ENCODE measurements at regions not wholly inside any gene's neighbourhood (a gene's known extent, or its start where the extent isn't known, plus 50 kb on each side); places are given as distances from the start of the nearest gene placed in this dataset.

- 0 out of 2 replicates have a peak, but pooled peaks cover 4% of the 10 kb centered on the region for H3K36me3 ChIP-seq (ENCODE audit: insufficient read depth)
- H3K4me3 Mint-ChIP-seq, result no peak overlapping the region
- H3K27me3 Mint-ChIP-seq (ENCODE audit: insufficient read depth, low read depth, poor library complexity), result peaks cover 17% of the 10 kb centered on the region
- no peak for DNase-seq (ENCODE audit: low spot score)
- TF ChIP-seq POLR2AphosphoS5 (IDR thresholded peaks at IDR 0.05; ENCODE audit: low read depth), result no peak
- TF ChIP-seq, protein P1, sequence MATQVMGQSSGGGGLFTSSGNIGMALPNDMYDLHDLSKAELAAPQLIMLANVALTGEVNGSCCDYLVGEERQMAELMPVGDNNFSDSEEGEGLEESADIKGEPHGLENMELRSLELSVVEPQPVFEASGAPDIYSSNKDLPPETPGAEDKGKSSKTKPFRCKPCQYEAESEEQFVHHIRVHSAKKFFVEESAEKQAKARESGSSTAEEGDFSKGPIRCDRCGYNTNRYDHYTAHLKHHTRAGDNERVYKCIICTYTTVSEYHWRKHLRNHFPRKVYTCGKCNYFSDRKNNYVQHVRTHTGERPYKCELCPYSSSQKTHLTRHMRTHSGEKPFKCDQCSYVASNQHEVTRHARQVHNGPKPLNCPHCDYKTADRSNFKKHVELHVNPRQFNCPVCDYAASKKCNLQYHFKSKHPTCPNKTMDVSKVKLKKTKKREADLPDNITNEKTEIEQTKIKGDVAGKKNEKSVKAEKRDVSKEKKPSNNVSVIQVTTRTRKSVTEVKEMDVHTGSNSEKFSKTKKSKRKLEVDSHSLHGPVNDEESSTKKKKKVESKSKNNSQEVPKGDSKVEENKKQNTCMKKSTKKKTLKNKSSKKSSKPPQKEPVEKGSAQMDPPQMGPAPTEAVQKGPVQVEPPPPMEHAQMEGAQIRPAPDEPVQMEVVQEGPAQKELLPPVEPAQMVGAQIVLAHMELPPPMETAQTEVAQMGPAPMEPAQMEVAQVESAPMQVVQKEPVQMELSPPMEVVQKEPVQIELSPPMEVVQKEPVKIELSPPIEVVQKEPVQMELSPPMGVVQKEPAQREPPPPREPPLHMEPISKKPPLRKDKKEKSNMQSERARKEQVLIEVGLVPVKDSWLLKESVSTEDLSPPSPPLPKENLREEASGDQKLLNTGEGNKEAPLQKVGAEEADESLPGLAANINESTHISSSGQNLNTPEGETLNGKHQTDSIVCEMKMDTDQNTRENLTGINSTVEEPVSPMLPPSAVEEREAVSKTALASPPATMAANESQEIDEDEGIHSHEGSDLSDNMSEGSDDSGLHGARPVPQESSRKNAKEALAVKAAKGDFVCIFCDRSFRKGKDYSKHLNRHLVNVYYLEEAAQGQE (IDR thresholded peaks at IDR 0.05; ENCODE audit: unreplicated experiment), result no peak
- TF ChIP-seq EZH2 (IDR thresholded peaks at IDR 0.05; ENCODE audit: low read depth, unreplicated experiment), result no peak
- TF ChIP-seq ZNF331 (CRISPR knock-in tag; IDR thresholded peaks at IDR 0.05; ENCODE audit: low read depth), result no peak
- TF ChIP-seq CTCF (conservative IDR thresholded peaks at IDR 0.05; ENCODE audit: low read depth in 2 of 2), result no peak
- TF ChIP-seq ETS1 (IDR thresholded peaks at IDR 0.05), result no peak
- no peak for TF ChIP-seq ZNF114 (CRISPR knock-in tag; IDR thresholded peaks at IDR 0.05)
- TF ChIP-seq ZNF462 (CRISPR knock-in tag; IDR thresholded peaks at IDR 0.05), result no peak
- no peak for TF ChIP-seq JUNB (IDR thresholded peaks at IDR 0.05; ENCODE audit: unreplicated experiment)
- TF ChIP-seq CREB1 (CRISPR knock-in tag; IDR thresholded peaks at IDR 0.05; ENCODE audit: low read depth), result no peak
- TF ChIP-seq STAT1 (IDR thresholded peaks at IDR 0.05; ENCODE audit: unreplicated experiment), result no peak
- TF ChIP-seq NANOG (IDR thresholded peaks at IDR 0.05; ENCODE audit: borderline replicate concordance), result no peak
- TF ChIP-seq EZH2phosphoT487 (IDR thresholded peaks at IDR 0.05; ENCODE audit: unreplicated experiment), result no peak
- no peaks in the 10 kb centered on the region for H3K9me2 ChIP-seq (ENCODE audit: insufficient read depth)
- peaks cover 28% of the 10 kb centered on the region for H3K36me3 Mint-ChIP-seq (ENCODE audit: low read depth)
- H3K4me2 ChIP-seq, result no peak overlapping the region
- H3K9me3 Mint-ChIP-seq, result peaks cover 6% of the 10 kb centered on the region; the same call in 2 of the 3 replicates
- H2AFZ ChIP-seq, result no peak overlapping the region
- peaks cover 6% of the 10 kb centered on the region for H3K79me2 ChIP-seq (replicated peaks; ENCODE audit: insufficient read depth)
- H4K20me1 ChIP-seq (replicated peaks; ENCODE audit: insufficient read depth), result peaks cover 7% of the 10 kb centered on the region
- H3F3A ChIP-seq (replicated peaks; ENCODE audit: low read depth), result no peaks in the 10 kb centered on the region
- ATAC-seq, result no peak
- no peak overlapping the region for H3K27ac ChIP-seq (ENCODE audit: low read depth)
- H3K27ac Mint-ChIP-seq, result no peak overlapping the region; the same call in 1 of the 2 replicates
- no peaks in the 10 kb centered on the region for H3K27me3 ChIP-seq (ENCODE audit: insufficient read depth)
- H3K4me3 ChIP-seq, result no peak overlapping the region
- no peaks in the 10 kb centered on the region for H3K4me1 ChIP-seq (ENCODE audit: insufficient read depth)
- peaks cover 29% of the 10 kb centered on the region for H3K4me1 Mint-ChIP-seq
Observed at GRCh38 chr11:71147331-71147730, 105.0 kb downstream of the SHANK2 start.
